HG03097 (cell line): ENCODE measurements at regions not wholly inside any gene's neighbourhood (a gene's known extent, or its start where the extent isn't known, plus 50 kb on each side); places are given as distances from the start of the nearest gene placed in this dataset.
"Not testable (repeated sequence)": the region's sequence is repeated elsewhere in the genome, so short reads cannot be mapped to it uniquely, and the experiment has no call there.

Source experiments
- ATAC-seq: cut with Tn5 transposase; IDR thresholded peaks from one replicate; pipeline ENCODE4 v1.9.1; 2021; ENCODE audit not compliant: unreplicated experiment, low FRiP score

DNA sequence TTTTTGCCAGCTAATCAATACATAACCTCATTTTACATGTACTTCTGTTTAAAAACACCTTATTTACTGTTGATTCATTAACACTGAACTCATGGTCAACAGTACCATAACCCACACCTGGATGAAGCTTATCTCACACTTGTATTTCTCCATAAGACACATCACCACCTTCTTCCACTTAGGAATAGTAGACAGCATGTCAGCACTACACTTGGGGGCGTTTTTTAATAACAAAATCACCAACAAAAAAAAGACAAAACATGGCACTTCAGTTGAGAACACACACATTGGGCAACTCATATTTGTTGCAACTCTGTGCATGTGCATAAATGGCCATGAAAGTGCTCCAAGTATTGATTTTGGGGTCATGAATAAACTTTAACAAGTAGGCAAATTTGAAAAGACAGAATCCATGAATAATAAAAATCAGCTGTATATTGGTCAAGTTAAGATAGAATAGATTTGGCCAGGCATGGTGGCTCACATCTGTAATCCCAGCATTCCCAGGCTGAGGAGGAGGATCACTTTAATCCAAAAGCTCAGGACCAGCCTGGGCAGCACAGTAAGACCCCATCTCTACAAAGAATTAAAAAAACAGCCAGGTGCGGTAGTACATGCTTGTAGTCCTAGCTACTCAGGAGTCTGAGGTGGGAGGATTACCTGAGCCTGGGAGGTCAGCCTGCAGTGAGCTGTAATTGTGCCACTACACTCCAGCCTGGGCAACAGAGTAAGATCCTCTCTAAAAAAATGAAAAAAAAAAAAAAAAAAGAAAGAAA is 84.4 kb upstream of the SRD5A2 start:
- ATAC-seq: no peak

DNA sequence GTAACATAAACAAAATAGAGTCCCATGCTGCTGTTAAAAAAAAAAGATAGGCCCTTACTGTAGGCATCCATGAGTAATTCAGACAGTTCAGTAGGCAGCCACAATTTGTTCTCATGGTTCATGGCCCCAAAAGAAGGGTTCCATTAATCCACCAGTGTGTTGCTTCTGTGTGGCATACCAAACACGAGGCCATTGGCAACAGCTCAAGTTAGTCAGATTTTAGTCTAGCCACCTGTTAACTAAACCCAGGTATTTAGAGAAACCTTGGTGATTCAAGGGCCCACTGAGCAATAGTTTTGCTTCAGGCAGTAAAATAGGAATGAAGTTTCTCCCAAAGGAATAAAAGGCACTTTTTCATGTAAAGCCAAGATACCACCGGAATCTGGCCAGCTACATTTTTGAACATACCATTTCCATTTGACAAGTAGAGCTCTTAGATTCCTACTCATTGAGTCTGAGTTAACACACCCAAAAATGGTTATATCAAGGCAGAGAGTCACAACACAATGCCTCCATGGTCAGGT is 80.1 kb upstream of the SRD5A2 start:
- ATAC-seq: no peak

DNA sequence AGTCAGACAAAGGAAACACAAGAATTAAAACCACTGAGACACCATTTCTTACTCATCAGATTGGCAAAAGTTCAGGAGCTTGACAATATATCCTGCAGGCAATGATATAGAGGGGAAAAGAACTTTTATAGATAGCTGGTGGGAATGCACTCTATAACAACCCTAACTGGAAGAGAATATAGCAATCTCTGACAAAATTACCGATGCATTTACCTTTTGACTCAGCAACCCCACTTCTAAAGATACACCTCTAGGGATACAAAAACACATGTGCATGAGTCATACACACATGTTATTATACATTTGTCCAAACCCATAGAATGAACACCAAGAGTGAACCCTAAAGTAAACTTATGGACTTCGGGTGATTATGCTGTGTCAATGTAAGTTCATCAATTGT is 79.4 kb upstream of the SRD5A2 start:
- ATAC-seq: no peak

DNA sequence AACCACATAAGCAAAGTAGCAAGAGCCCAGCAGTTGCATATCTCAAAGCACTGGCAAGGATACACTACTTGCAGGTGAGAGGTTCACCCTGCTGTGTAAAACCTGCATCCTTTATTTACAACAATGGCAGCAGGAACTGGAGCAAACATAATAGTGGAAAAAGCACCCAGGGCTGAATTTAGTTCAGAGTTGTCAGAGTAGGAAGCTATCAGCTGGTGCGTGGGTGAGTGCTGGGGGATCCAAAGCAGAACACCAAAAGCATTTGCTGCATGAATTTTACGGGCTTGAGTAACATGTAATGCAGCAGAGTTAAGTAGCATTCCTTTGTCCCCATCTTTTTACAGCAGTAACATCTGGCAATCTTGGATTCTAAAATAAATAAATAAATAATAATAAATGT is 73.5 kb upstream of the SRD5A2 start:
- no peak for ATAC-seq

DNA sequence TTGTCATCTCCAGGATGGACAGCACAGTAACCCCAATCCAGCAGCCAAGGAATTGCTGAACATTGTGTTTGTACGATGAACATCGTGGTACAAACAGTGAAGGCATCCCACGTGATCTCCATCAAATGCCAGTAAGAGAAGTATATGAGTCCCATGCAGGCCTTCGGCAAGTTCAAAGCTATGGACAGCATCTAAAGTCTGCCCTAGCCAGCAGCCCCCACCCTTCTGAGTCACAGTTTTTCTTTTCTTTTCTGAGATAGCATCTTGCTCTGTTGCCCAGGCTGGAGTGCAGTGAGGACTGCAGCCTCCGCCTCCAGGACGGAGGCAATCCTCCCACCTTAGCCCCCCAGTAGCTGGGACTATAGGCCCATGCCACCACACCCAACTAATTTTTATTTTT is 71.0 kb upstream of the SRD5A2 start:
- ATAC-seq: no peak

- no peak for ATAC-seq
Measured at GRCh38 chr2:31651267-31651666, 70.5 kb upstream of the SRD5A2 start.

DNA sequence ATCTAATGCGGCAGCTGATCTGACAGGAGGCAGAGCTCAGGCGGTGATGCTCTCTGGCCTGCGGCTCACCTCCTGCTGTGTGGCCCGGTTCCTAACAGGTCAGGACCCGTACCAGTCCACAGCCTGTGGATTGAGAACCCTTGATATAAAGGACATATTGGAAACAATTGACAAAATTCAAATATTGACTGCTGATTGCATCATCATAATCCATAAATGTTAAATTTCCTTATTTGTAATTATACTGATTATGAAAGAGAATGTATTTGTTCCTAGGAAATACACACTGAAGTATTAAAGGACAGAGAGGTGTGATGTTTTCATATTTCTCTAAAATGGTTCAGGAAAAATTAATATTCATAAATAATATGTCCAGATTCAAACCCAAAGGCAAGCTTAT is 63.8 kb upstream of the SRD5A2 start:
- ATAC-seq: no peak

DNA sequence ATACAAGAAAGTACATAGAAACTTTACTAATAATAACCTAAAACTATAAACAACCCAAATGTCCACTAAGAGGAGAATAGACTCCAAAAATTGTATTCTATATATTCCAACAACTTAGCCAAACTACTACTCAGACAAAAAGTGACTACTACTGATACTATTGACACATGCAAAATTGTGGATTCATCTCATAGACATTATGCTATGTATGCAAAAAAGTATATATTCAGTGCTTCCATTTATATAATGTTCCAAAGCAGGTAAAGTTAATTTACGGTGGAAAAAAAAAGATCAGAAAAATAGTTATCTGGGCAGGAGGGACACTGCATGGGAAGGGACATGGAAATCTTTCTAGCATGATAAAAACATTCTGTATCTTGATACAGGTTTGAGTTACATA is 62.0 kb upstream of the SRD5A2 start:
- ATAC-seq: no peak

DNA sequence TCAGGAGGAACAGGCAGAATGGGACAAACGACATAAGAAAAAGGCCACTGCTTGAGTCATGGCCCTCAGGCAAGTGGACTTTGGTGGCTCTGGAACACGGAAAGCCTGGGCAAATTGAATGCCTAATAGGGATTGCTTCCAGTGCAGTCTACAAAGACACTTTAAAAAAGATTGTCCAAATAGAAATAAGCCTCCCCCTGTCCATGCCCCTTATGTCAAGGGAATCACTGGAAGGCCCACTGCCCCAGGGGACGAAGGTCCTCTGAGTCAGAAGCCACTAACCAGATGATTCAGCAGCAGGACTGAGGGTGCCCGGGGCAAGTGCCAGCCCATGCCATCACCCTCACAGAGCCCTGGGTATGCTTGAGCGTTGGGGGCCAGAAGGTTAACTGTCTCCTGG is 51.5 kb upstream of the SRD5A2 start:
- not testable (repeated sequence) for ATAC-seq
